ENCODE measurements at regions not wholly inside any gene's neighbourhood (a gene's known extent, or its start where the extent isn't known, plus 50 kb on each side); places are given as distances from the start of the nearest gene placed in this dataset.

DNA sequence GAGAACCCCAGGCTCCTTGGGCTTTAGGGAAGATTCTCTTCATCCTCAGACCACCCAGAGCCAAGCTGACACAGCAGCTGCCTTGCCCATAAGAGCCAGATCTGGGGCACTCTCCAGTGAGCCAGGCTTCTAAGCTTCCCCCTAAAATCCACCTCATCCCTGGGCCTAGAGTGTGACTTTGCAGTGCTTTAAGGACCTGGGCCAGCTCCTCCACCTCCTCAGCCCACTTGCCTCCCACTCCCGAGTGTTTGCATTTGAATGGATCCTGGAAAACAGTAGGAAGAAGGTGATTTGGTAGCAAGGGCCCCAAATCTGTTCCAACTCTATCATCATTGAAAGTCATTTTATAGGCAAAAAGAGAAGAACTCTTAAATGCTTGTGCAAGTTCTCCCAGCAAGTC is 108.7 kb upstream of the UBL3 start:
- Mint-ChIP-seq H3K9me3 (ENCODE audit: low read depth) (no peaks in the 10 kb centered on the region), H3K27me3 (peaks cover 7% of the 10 kb centered on the region), H3K4me3 (ENCODE audit: low read depth) (no peak overlapping the region), H3K27ac (no peak overlapping the region), H3K4me1 (ENCODE audit: low read depth) (peaks cover 3% of the 10 kb centered on the region), H3K36me3 (ENCODE audit: insufficient read depth) (no peaks in the 10 kb centered on the region)
- no peak for DNase-seq (ENCODE audit: low spot score, unreplicated experiment)
- TF ChIP-seq, protein P1, sequence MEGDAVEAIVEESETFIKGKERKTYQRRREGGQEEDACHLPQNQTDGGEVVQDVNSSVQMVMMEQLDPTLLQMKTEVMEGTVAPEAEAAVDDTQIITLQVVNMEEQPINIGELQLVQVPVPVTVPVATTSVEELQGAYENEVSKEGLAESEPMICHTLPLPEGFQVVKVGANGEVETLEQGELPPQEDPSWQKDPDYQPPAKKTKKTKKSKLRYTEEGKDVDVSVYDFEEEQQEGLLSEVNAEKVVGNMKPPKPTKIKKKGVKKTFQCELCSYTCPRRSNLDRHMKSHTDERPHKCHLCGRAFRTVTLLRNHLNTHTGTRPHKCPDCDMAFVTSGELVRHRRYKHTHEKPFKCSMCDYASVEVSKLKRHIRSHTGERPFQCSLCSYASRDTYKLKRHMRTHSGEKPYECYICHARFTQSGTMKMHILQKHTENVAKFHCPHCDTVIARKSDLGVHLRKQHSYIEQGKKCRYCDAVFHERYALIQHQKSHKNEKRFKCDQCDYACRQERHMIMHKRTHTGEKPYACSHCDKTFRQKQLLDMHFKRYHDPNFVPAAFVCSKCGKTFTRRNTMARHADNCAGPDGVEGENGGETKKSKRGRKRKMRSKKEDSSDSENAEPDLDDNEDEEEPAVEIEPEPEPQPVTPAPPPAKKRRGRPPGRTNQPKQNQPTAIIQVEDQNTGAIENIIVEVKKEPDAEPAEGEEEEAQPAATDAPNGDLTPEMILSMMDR (IDR thresholded peaks at IDR 0.05; ENCODE audit: unreplicated experiment): no peak

DNA sequence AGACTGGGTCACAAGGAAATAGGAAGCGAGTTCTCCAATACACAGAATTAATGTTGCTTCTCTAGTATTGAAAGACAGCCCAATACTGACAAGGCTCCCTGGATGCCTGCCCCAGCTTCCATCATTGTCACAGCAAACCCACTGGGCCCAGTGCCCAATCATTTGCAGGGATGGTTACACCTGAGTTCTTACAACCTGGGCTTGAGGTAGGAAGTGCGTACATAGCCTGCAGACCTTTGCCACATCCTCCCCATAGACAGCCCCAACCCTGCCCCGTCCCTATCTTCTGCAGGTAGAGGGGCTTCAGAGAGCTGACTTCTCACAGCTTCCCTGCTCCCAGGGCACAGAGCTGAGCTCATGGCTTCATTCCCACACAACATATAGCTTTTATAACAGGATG is 108.1 kb upstream of the UBL3 start:
- H3K9me3 Mint-ChIP-seq (ENCODE audit: low read depth): no peaks in the 10 kb centered on the region
- TF ChIP-seq, protein P1 (IDR thresholded peaks at IDR 0.05; ENCODE audit: unreplicated experiment): no peak
- no peaks in the 10 kb centered on the region for H3K36me3 Mint-ChIP-seq (ENCODE audit: insufficient read depth)
- peaks cover 3% of the 10 kb centered on the region for H3K4me1 Mint-ChIP-seq (ENCODE audit: low read depth)
- H3K27ac Mint-ChIP-seq: no peak overlapping the region
- peaks cover 7% of the 10 kb centered on the region for H3K27me3 Mint-ChIP-seq
- DNase-seq (ENCODE audit: low spot score, unreplicated experiment): no peak
- H3K4me3 Mint-ChIP-seq (ENCODE audit: low read depth): no peak overlapping the region

DNA sequence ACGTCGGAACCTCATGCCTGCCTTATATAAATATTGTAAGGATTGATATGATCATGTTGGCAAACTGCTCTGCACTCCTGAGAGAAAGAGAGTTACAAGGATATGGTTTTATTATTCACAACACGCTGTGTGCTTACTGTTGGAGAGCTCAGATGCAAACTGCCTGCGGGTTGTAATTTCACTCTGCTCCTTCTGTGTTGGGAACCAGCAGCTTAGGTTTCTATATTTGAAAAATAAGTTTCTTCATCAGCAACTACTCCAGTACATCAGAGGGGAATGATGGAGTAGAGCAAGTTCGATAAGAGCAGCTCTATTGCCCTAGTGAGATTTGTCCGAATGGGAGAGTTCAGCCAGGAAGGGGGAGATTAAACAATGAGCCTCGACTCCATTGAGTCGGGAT is 106.9 kb upstream of the UBL3 start:
- H3K9me3 Mint-ChIP-seq (ENCODE audit: low read depth): no peaks in the 10 kb centered on the region
- DNase-seq (ENCODE audit: low spot score, unreplicated experiment): no peak
- TF ChIP-seq, protein P1 (IDR thresholded peaks at IDR 0.05; ENCODE audit: unreplicated experiment): no peak
- peaks cover 7% of the 10 kb centered on the region for H3K27me3 Mint-ChIP-seq
- H3K36me3 Mint-ChIP-seq (ENCODE audit: insufficient read depth): no peaks in the 10 kb centered on the region
- peaks cover 3% of the 10 kb centered on the region for H3K4me1 Mint-ChIP-seq (ENCODE audit: low read depth)
- H3K4me3 Mint-ChIP-seq (ENCODE audit: low read depth): no peak overlapping the region
- H3K27ac Mint-ChIP-seq: no peak overlapping the region

DNA sequence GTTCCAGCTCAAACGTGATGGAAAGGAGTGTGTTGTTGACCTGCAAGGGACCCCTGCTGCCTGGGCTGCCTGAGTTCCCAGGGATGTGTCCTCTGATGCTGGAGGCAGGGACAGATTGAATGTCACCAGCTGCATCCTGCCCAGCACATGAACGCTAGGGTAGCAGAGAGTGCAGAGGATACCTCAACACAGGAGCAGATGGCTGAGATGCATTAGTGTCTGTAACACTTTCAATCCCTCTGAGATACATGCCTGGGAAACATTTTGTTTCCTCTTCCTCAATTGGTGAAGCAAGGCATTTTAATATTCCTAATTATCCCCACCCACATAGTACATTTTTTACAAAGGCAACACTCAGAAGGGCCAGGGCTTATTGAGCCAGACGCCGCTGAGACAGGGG is 106.4 kb upstream of the UBL3 start:
- Mint-ChIP-seq H3K36me3 (ENCODE audit: insufficient read depth) (no peaks in the 10 kb centered on the region), H3K4me3 (ENCODE audit: low read depth) (no peak overlapping the region), H3K4me1 (ENCODE audit: low read depth) (peaks cover 3% of the 10 kb centered on the region), H3K27me3 (peaks cover 7% of the 10 kb centered on the region), H3K9me3 (ENCODE audit: low read depth) (no peaks in the 10 kb centered on the region), H3K27ac (no peak overlapping the region)
- no peak for DNase-seq (ENCODE audit: low spot score, unreplicated experiment)
- TF ChIP-seq, protein P1 (IDR thresholded peaks at IDR 0.05; ENCODE audit: unreplicated experiment): no peak

DNA sequence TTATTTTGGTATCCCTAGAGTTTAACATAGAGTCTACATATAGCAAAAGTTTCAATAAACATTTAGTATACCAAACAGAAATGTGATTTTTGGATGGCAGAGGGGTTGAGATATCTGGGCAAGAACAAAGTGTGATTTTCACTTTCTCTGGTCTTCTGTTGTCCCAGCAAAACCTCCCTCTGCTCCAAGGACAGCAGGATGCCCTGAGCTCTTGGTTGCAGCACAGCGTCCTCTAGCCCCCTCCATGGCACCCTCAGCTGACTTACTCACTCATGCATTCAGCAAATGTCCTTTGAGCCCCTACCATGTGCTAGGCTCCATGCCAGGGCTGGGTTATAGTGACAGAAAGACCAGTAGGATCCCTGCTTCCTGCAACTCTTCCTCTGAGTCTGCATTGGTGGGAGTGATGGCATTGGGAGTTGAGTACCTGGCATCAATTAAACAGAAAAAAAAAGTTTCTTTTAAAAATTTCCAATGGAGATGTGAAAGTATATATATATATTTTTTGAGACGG is 104.8 kb upstream of the UBL3 start:
- Mint-ChIP-seq H3K27me3 (peaks cover 7% of the 10 kb centered on the region), H3K36me3 (ENCODE audit: insufficient read depth) (no peaks in the 10 kb centered on the region), H3K9me3 (ENCODE audit: low read depth) (no peaks in the 10 kb centered on the region), H3K27ac (no peak overlapping the region), H3K4me3 (ENCODE audit: low read depth) (no peak overlapping the region), H3K4me1 (ENCODE audit: low read depth) (peaks cover 3% of the 10 kb centered on the region)
- TF ChIP-seq, protein P1 (IDR thresholded peaks at IDR 0.05; ENCODE audit: unreplicated experiment): no peak
- DNase-seq (ENCODE audit: low spot score, unreplicated experiment): no peak
